ENCODE measurements at regions not wholly inside any gene's neighbourhood (a gene's known extent, or its start where the extent isn't known, plus 50 kb on each side); places are given as distances from the start of the nearest gene placed in this dataset.

DNA sequence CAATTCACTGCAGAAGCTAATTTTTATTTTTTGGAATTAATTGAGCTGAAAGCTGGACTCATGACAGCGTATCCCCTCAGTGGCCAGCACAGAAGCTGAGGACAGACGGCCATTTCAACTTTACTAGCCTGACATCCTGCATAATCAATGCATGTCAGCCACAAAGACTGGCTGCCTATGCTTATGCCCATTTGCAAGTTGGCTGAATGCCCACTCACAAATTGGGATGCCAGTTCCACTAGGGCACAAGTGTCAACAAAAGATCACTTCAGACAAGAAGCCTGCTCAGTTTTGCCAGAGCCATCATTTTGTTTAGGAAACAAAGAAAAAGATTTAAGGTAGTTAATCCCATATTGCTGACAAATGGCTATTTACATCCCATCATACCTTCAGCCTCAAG, 417.6 kb downstream of the NOVA1 start:
- Histone ChIP-seq H3K9me3 (no peaks in the 10 kb centered on the region), H3K36me3 (no peaks in the 10 kb centered on the region), H3K4me3 (no peak overlapping the region), H3K27me3 (no peaks in the 10 kb centered on the region), H3K27ac (no peak overlapping the region), H3K4me1 (no peaks in the 10 kb centered on the region), H3K9ac (ENCODE audit: low read depth in 2 of 2, low read length in 2 of 2) (no peak overlapping the region)
- TF ChIP-seq CTCF (IDR thresholded peaks at IDR 0.05): no peak
- DNase-seq: no peak
- intact Hi-C loops (cut with DNase I): no loop called here

DNA sequence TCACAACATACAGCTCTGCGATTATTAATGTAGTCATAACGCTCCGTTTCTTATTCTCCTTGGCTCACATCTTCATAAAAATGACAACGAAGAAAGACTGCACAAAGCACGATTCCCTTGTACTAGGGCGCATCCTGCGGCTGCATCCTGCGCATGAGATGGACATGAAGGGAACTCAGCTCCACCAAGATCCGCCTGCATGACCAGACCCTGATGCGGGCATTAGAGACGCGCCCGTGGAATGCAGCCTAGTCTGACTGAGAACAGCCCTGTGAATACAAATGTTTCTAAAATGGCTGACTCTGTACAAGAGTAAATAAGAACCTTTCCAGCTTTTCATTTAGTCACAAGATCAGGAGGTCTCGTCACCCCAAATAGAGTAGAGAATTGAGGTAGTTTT, 422.2 kb downstream of the NOVA1 start:
- no peak overlapping the region for H3K4me3 ChIP-seq
- no peak for DNase-seq
- H3K9me3 ChIP-seq: no peaks in the 10 kb centered on the region
- intact Hi-C loops (cut with DNase I): no loop called here
- H3K27ac ChIP-seq: no peak overlapping the region
- no peaks in the 10 kb centered on the region for H3K4me1 ChIP-seq
- no peaks in the 10 kb centered on the region for H3K36me3 ChIP-seq
- TF ChIP-seq CTCF (IDR thresholded peaks at IDR 0.05): no peak
- H3K27me3 ChIP-seq: no peaks in the 10 kb centered on the region
- no peak overlapping the region for H3K9ac ChIP-seq (ENCODE audit: low read depth in 2 of 2, low read length in 2 of 2)

DNA sequence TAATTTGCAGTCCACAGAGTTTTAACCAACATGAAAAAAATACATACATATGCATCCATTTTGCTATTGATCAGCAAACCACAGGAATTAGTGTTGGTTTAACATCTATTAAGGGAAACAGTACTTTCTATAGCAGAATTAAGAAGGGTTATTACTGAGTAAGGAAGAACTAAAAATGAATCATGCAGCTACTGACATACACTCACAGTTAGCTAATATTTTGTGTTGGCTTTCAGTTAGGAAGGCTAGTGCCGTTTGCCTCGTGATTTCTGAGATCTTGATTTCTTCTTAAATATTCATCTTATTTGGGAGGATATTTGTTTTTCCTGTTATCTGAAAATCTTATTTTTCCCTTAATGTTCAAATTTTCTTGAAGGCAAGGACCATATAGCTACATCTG, 423.4 kb downstream of the NOVA1 start:
- H3K36me3 ChIP-seq: no peaks in the 10 kb centered on the region
- no peak overlapping the region for H3K9ac ChIP-seq (ENCODE audit: low read depth in 2 of 2, low read length in 2 of 2)
- H3K27ac ChIP-seq: no peak overlapping the region
- H3K9me3 ChIP-seq: no peaks in the 10 kb centered on the region
- intact Hi-C loops (cut with DNase I): no loop called here
- no peak for TF ChIP-seq CTCF (IDR thresholded peaks at IDR 0.05)
- H3K27me3 ChIP-seq: no peaks in the 10 kb centered on the region
- no peak overlapping the region for H3K4me3 ChIP-seq
- H3K4me1 ChIP-seq: no peaks in the 10 kb centered on the region
- no peak for DNase-seq

DNA sequence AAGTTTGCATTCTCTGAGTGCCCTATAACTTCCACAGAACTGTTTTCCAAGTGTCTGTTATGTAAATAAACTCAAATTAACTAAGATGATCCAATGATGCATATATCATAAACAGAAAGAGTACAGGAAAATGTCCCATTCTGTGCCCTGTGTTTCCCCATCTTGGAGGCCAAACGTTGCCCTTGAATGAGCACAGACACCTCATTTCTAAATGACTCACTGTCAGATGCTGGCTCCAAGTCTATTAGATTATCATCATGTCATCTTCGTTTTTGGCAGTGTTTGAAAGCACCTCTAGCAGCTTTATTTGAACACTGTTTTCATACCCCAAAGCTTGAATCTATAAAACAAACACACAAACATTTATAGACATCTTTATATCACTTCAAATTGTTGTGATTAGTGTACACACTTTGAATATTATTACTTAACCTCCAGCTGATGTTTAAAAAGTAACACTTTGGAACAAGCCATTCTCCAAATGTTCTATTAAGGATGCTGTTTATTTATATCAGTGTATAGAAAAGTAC, 424.2 kb downstream of the NOVA1 start:
- intact Hi-C loops (cut with DNase I): no loop called here
- no peak overlapping the region for H3K27ac ChIP-seq
- H3K36me3 ChIP-seq: no peaks in the 10 kb centered on the region
- H3K27me3 ChIP-seq: no peaks in the 10 kb centered on the region
- no peak for DNase-seq
- H3K4me1 ChIP-seq: no peaks in the 10 kb centered on the region
- TF ChIP-seq CTCF (IDR thresholded peaks at IDR 0.05): no peak
- H3K4me3 ChIP-seq: no peak overlapping the region
- no peak overlapping the region for H3K9ac ChIP-seq (ENCODE audit: low read depth in 2 of 2, low read length in 2 of 2)
- no peaks in the 10 kb centered on the region for H3K9me3 ChIP-seq

DNA sequence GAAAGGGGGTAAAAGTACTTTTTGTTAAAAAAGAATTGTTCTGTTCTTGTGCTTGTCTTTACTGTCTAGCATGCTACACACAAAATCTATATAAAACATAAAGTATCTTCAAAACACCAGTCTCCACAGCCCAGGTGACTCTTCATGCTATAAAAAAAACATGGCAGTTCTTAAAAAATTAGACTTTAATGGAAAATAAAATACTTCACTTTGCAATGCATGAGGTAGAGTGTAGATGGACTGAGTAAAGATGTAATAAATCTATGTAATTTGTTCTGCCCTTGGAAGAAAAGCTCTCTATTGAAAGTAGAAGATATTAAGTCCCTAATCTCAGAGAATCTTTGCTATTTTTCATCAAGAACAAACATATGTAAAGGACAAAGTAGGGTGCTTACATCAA, 425.4 kb downstream of the NOVA1 start:
- intact Hi-C loops (cut with DNase I): no loop called here
- Histone ChIP-seq H3K36me3 (no peaks in the 10 kb centered on the region), H3K27ac (no peak overlapping the region), H3K9me3 (no peaks in the 10 kb centered on the region), H3K9ac (ENCODE audit: low read depth in 2 of 2, low read length in 2 of 2) (no peak overlapping the region), H3K4me1 (no peaks in the 10 kb centered on the region), H3K4me3 (no peak overlapping the region), H3K27me3 (no peaks in the 10 kb centered on the region)
- no peak for TF ChIP-seq CTCF (IDR thresholded peaks at IDR 0.05)
- DNase-seq: no peak

DNA sequence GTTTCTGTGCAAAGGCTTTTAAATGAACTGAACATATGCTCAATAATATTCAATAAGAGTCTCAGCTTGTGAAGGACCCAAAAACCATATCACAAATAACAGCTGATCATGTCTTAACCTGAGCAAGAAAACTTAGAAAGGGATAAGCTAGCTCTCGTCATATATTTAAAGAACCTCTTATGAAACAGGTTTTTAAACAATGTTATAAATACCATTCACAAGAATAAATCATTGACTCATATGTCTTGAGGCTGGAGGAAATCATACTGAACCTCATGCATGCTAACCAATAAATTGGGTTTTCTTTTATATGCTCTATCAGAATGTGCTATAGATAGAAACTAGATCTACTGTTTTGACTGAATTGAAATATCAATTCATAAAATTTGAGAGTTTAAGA, 426.9 kb downstream of the NOVA1 start:
- H3K27me3 ChIP-seq: no peaks in the 10 kb centered on the region
- TF ChIP-seq CTCF (IDR thresholded peaks at IDR 0.05): no peak
- H3K4me3 ChIP-seq: no peak overlapping the region
- no peak overlapping the region for H3K9ac ChIP-seq (ENCODE audit: low read depth in 2 of 2, low read length in 2 of 2)
- H3K4me1 ChIP-seq: no peaks in the 10 kb centered on the region
- no peak overlapping the region for H3K27ac ChIP-seq
- H3K9me3 ChIP-seq: no peaks in the 10 kb centered on the region
- DNase-seq: no peak
- no peaks in the 10 kb centered on the region for H3K36me3 ChIP-seq
- intact Hi-C loops (cut with DNase I): no loop called here

Data from colonic mucosa (tissue), 4 donors.